Mammary epithelial cell (primary cell): ENCODE measurements at regions not wholly inside any gene's neighbourhood (a gene's known extent, or its start where the extent isn't known, plus 50 kb on each side); places are given as distances from the start of the nearest gene placed in this dataset.

ENCODE experiments used
- CTCF ChIP-seq, 2 donors: IDR thresholded peaks in 1 of 2; conservative IDR thresholded peaks in 1 of 2; 2 replicates each; pipeline ENCODE4 v1.5.1; 2011 to 2012; ENCODE audit warnings: inconsistent platforms in 2 of 2, low read length in 2 of 2, mild to moderate bottlenecking in 2 of 2, control low read depth in 1 of 2, low read depth in 1 of 2; ENCODE audit not compliant: insufficient read depth in 1 of 2; ENCODE audit errors: extremely low read depth in 1 of 2
- EZH2 ChIP-seq: IDR thresholded peaks from 2 replicates; pipeline ENCODE4 v1.6.1; 2012; ENCODE audit warnings: low read length, inconsistent platforms, borderline replicate concordance

GRCh38 chr18:75503615-75504014 is 76.1 kb upstream of the SMIM21 start:
- no peak for TF ChIP-seq CTCF (conservative IDR thresholded peaks at IDR 0.05 in 1 of 2, IDR thresholded peaks at IDR 0.05 in 1 of 2; ENCODE audit: extremely low read depth in 1 of 2, insufficient read depth in 1 of 2, low read depth in 1 of 2, low read length in 2 of 2)
- no peak for TF ChIP-seq EZH2
